ENCODE measurements at regions not wholly inside any gene's neighbourhood (a gene's known extent, or its start where the extent isn't known, plus 50 kb on each side); places are given as distances from the start of the nearest gene placed in this dataset.

- DNase-seq (ENCODE audit: extremely low read depth in 1 of 4, low spot score in 3 of 4) (no peak), ATAC-seq (no peak), FAIRE-seq (no peak)
- Histone ChIP-seq H3K4me3 (no peak overlapping the region), H3K4me2 (ENCODE audit: insufficient read depth, low read length) (no peak overlapping the region), H3K79me2 (ENCODE audit: control insufficient read depth, insufficient read depth, low read length) (no peaks in the 10 kb centered on the region), H3K9me1 (ENCODE audit: control insufficient read depth, insufficient read depth, low read length) (no peaks in the 10 kb centered on the region), H3K9me3 (replicated peaks; ENCODE audit: control insufficient read depth, insufficient read depth, low read depth, low read length) (no peaks in the 10 kb centered on the region), H3K27me3 (ENCODE audit: control insufficient read depth in 2 of 2, insufficient read depth in 2 of 2, low read length in 2 of 2) (no peaks in the 10 kb centered on the region), H2AFZ (ENCODE audit: low read depth, low read length) (no peak overlapping the region), H3K9ac (ENCODE audit: insufficient read depth in 1 of 2, low read depth in 2 of 2, low read length in 2 of 2) (no peak overlapping the region), H4K20me1 (replicated peaks; ENCODE audit: control insufficient read depth, insufficient read depth, low read length) (no peaks in the 10 kb centered on the region), H3K4me1 (replicated peaks in 1 of 2; ENCODE audit: control insufficient read depth in 2 of 2, insufficient read depth in 2 of 2, low read length in 2 of 2) (no peaks in the 10 kb centered on the region), H3K27ac (ENCODE audit: extremely low read depth, low read depth, low read length) (no peak overlapping the region), H3K36me3 (ENCODE audit: control insufficient read depth, insufficient read depth, low read length) (no peaks in the 10 kb centered on the region)
- ChIA-PET POLR2A (no interaction called here), CTCF (ENCODE audit: low intra/inter-chr PET ratio) (no interaction called here)
- intact Hi-C loops (cut with micrococcal nuclease) (no loop called here), in situ Hi-C loops (cut with MboI) (no loop called here)
- no TSS peak for BruUV-seq (replicated peaks)
- TF ChIP-seq KAT2B (IDR thresholded peaks at IDR 0.05; ENCODE audit: low read depth, low read length) (no peak), SREBF1 (IDR thresholded peaks at IDR 0.05; ENCODE audit: borderline replicate concordance, low read depth, low read length) (no peak), POLR2H (tag; IDR thresholded peaks at IDR 0.05; ENCODE audit: low read depth) (no peak), SRSF7 (optimal IDR thresholded peaks at IDR 0.05; ENCODE audit: low read depth, low read length) (no peak), BRCA1 (IDR thresholded peaks at IDR 0.05) (no peak), BRCA1 (CRISPR knock-in tag; IDR thresholded peaks at IDR 0.05) (no peak), NCOA6 (IDR thresholded peaks at IDR 0.05) (no peak), ZNF3 (CRISPR knock-in tag; IDR thresholded peaks at IDR 0.05) (no peak), CBFA2T2 (conservative IDR thresholded peaks at IDR 0.05) (no peak), E2F6 (IDR thresholded peaks at IDR 0.05; ENCODE audit: borderline replicate concordance in 1 of 2, extremely low read depth in 1 of 2, insufficient read depth in 1 of 2, insufficient read length in 1 of 2, low read depth in 1 of 2, low read length in 1 of 2, poor library complexity in 1 of 2, severe bottlenecking in 1 of 2) (no peak), ZC3H8 (IDR thresholded peaks at IDR 0.05) (no peak), ZNF280B (CRISPR knock-in tag; IDR thresholded peaks at IDR 0.05) (no peak), SOX6 (IDR thresholded peaks at IDR 0.05) (no peak), NCOA1 (IDR thresholded peaks at IDR 0.05; ENCODE audit: low read depth) (no peak), ZNF77 (CRISPR knock-in tag; IDR thresholded peaks at IDR 0.05) (no peak), ZSCAN32 (CRISPR knock-in tag; IDR thresholded peaks at IDR 0.05) (no peak), KDM5B (IDR thresholded peaks at IDR 0.05; ENCODE audit: insufficient replicate concordance, low read depth, low read length) (no peak), ZNF133 (CRISPR knock-in tag; IDR thresholded peaks at IDR 0.05) (no peak), ETS1 (conservative IDR thresholded peaks at IDR 0.05; ENCODE audit: control insufficient read depth, low read depth, low read length) (no peak), KHSRP (IDR thresholded peaks at IDR 0.05) (no peak)
- TF ChIP-seq, protein P1, sequence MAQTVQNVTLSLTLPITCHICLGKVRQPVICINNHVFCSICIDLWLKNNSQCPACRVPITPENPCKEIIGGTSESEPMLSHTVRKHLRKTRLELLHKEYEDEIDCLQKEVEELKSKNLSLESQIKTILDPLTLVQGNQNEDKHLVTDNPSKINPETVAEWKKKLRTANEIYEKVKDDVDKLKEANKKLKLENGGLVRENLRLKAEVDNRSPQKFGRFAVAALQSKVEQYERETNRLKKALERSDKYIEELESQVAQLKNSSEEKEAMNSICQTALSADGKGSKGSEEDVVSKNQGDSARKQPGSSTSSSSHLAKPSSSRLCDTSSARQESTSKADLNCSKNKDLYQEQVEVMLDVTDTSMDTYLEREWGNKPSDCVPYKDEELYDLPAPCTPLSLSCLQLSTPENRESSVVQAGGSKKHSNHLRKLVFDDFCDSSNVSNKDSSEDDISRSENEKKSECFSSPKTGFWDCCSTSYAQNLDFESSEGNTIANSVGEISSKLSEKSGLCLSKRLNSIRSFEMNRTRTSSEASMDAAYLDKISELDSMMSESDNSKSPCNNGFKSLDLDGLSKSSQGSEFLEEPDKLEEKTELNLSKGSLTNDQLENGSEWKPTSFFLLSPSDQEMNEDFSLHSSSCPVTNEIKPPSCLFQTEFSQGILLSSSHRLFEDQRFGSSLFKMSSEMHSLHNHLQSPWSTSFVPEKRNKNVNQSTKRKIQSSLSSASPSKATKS (CRISPR knock-in tag; IDR thresholded peaks at IDR 0.05) = no peak
- 0% methylated on average over 2 of the region's 2 CpGs for WGBS (ENCODE audit: insufficient coverage, low coverage, missing lambda C conversion rate)
Measured at GRCh38 chr2:107128381-107128780, 242.4 kb upstream of the ST6GAL2 start.

All from K562 (cell line).